Loucy (cell line): ENCODE measurements at regions not wholly inside any gene's neighbourhood (a gene's known extent, or its start where the extent isn't known, plus 50 kb on each side); places are given as distances from the start of the nearest gene placed in this dataset.
"Not testable (repeated sequence)": the region's sequence is repeated elsewhere in the genome, so short reads cannot be mapped to it uniquely, and the experiment has no call there.

ENCODE experiments used
- H2AFZ ChIP-seq: fragments of 200-600 bp; sonication (generic); 2 replicates; pipeline ENCODE4 v1.6.0; 2016; ENCODE audit warnings: antibody characterized with exemption, mild to moderate bottlenecking, low read length, moderate library complexity
- H3F3A ChIP-seq: fragments of 200-600 bp; 2 replicates; pipeline ENCODE4 v1.6.0; 2016; ENCODE audit warnings: antibody characterized with exemption, low read depth, mild to moderate bottlenecking
- H3K27me3 ChIP-seq: fragments of 200-600 bp; sonication (generic); 2 replicates; pipeline ENCODE4 v1.6.1; 2014; ENCODE audit warnings: low read length, mild to moderate bottlenecking; ENCODE audit not compliant: insufficient read depth, poor library complexity, severe bottlenecking
- H3K36me3 ChIP-seq: fragments of 200-600 bp; sonication (generic); 2 replicates; pipeline ENCODE4 v1.6.1; 2016; ENCODE audit warnings: low read length; ENCODE audit not compliant: insufficient read depth
- H3K4me1 ChIP-seq: fragments of 200-600 bp; sonication (generic); 2 replicates; pipeline ENCODE4 v1.5.1; 2014; ENCODE audit warnings: low read length, mild to moderate bottlenecking; ENCODE audit not compliant: insufficient read depth, poor library complexity, severe bottlenecking
- H3K4me2 ChIP-seq: fragments of 200-600 bp; sonication (generic); 2 replicates; pipeline ENCODE4 v1.6.0; 2014; ENCODE audit warnings: antibody characterized with exemption, low read length, low read depth, mild to moderate bottlenecking; ENCODE audit not compliant: poor library complexity, severe bottlenecking
- H3K4me3 ChIP-seq: fragments of 200-600 bp; sonication (generic); 2 replicates; pipeline ENCODE4 v1.5.1; 2014; ENCODE audit warnings: low read length, mild to moderate bottlenecking, mixed read lengths; ENCODE audit not compliant: poor library complexity, severe bottlenecking
- H3K79me2 ChIP-seq: fragments of 200-600 bp; sonication (generic); 2 replicates; pipeline ENCODE4 v1.6.1; 2014; ENCODE audit warnings: low read length; ENCODE audit not compliant: insufficient read depth
- H3K9ac ChIP-seq: fragments of 200-600 bp; sonication (generic); 2 replicates; pipeline ENCODE4 v1.6.0; 2014; ENCODE audit warnings: mild to moderate bottlenecking, low read depth, low read length, moderate library complexity; ENCODE audit not compliant: poor library complexity, severe bottlenecking
- H3K9me2 ChIP-seq: fragments of 200-600 bp; sonication (generic); replicated peaks from 2 replicates; pipeline ENCODE4 v1.6.1; 2016; ENCODE audit warnings: low read depth, low read length, mixed read lengths
- H3K9me3 ChIP-seq: fragments of 200-600 bp; sonication (generic); 2 replicates; pipeline ENCODE4 v1.6.1; 2014; ENCODE audit warnings: mild to moderate bottlenecking, antibody characterized with exemption, low read length, low read depth; ENCODE audit not compliant: insufficient read depth
- H4K20me1 ChIP-seq: fragments of 200-600 bp; sonication (generic); 2 replicates; pipeline ENCODE4 v1.6.0; 2014; ENCODE audit warnings: antibody characterized with exemption, low read length, mild to moderate bottlenecking; ENCODE audit not compliant: insufficient read depth, poor library complexity, severe bottlenecking
- CTCF ChIP-seq: fragments of 200-600 bp; sonication (generic); conservative IDR thresholded peaks from 2 replicates; pipeline ENCODE4 v1.5.1; 2014; ENCODE audit warnings: mild to moderate bottlenecking, antibody characterized with exemption, low read length
- EZH2phosphoT487 ChIP-seq: fragments of 200-600 bp; IDR thresholded peaks from 2 replicates; pipeline ENCODE4 v1.6.1; 2018; ENCODE audit warnings: antibody characterized with exemption, mild to moderate bottlenecking, moderate library complexity, borderline replicate concordance

GRCh38 chr15:20280933-20281463 is 260.6 kb downstream of the GOLGA6L6 start:
- Histone ChIP-seq H3K27me3 (no peaks in the 10 kb centered on the region), H3K79me2 (no peaks in the 10 kb centered on the region), H3K4me3 (no peak overlapping the region), H3K9me3 (peaks cover 11% of the 10 kb centered on the region; the same call in 1 of the 2 replicates), H3K36me3 (no peaks in the 10 kb centered on the region), H3K4me1 (no peaks in the 10 kb centered on the region), H2AFZ (no peak overlapping the region), H4K20me1 (no peaks in the 10 kb centered on the region), H3K4me2 (no peak overlapping the region), H3K9me2 (no peaks in the 10 kb centered on the region), H3F3A (no peaks in the 10 kb centered on the region), H3K9ac (no peak overlapping the region)
- TF ChIP-seq EZH2phosphoT487 (no peak), CTCF (no peak)

DNA sequence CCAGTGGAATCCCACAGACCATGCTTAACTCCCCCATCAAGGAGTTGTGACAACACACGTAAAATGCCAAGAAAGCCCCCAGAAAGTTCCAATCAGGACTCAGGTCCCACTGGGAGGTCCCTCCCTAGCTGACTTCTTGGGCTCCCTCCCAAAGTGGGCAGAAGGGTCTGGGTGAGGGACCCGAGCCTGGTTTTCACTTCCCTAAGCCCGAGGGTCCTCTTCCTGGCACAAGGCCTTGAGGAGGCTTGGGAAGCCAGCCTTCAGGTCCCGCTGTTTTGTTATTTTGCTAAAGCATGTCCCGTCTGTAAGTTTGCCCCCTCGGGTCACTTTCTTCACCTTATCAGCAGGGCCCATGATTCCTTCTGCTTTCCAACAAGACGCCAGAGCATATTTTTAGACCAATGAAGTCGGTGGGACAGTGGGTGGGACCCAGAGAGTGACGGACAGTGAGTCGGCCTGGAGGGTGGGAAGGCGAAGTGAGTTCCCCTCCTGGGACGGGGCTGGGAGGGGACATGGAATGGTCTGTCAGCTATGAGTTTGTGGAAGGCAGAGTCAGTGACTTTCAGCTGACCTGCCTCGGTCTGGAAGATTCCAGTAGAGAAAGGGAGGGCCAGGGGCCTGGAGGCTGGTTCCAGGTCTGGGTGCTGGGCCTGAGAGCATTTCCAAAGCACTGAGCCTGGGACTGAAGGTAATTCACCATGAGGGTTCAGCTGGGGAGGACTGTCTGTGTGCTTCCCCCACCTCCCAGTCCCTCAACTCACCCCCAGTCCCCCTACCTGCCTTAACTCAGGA is 261.3 kb downstream of the GOLGA6L6 start:
- H3K79me2 ChIP-seq, H3K4me3 ChIP-seq, H3K4me1 ChIP-seq, H4K20me1 ChIP-seq, H3F3A ChIP-seq, H2AFZ ChIP-seq, H3K9ac ChIP-seq, H3K27me3 ChIP-seq, H3K36me3 ChIP-seq, H3K9me2 ChIP-seq, H3K4me2 ChIP-seq: not testable (repeated sequence)
- peaks cover 11% of the 10 kb centered on the region; the same call in 1 of the 2 replicates for H3K9me3 ChIP-seq

DNA sequence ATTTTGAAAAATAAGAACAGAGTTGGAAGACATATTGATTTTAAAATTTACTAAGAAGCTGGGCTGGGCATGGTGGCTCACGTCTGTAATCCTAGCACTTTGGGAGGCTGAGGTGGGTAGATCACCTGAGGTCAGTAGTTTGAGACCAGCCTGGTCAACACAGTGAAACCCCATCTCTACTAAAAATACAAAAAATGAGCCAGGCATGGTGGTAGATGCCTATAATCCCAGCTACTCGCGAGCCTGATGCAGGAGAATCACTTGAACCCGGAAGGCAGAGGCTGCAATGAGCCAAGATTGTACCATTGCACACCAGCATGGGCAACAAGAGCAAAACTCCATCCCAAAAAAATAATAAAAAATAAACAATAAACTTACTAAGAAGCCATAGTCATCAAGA is 262.5 kb downstream of the GOLGA6L6 start:
- H3K27me3 ChIP-seq, H3K4me3 ChIP-seq, H3K4me1 ChIP-seq, H3K4me2 ChIP-seq, H4K20me1 ChIP-seq, H3K9ac ChIP-seq, H3K9me2 ChIP-seq, H2AFZ ChIP-seq, H3K79me2 ChIP-seq, H3F3A ChIP-seq, H3K36me3 ChIP-seq: not testable (repeated sequence)
- H3K9me3 ChIP-seq = peaks cover 11% of the 10 kb centered on the region; the same call in 1 of the 2 replicates

- not testable (repeated sequence) for H3K79me2 ChIP-seq, H3K36me3 ChIP-seq, H3K27me3 ChIP-seq, H3F3A ChIP-seq, H3K9ac ChIP-seq, H3K4me1 ChIP-seq, H3K9me2 ChIP-seq, H2AFZ ChIP-seq, H3K4me2 ChIP-seq, H3K4me3 ChIP-seq, H4K20me1 ChIP-seq
- peaks cover 11% of the 10 kb centered on the region; the same call in 1 of the 2 replicates for H3K9me3 ChIP-seq
Measured at GRCh38 chr15:20278376-20278775, 263.2 kb downstream of the GOLGA6L6 start.

- not testable (repeated sequence) for H3K27me3 ChIP-seq, H2AFZ ChIP-seq
- peaks cover 11% of the 10 kb centered on the region; the same call in 1 of the 2 replicates for H3K9me3 ChIP-seq
Measured at GRCh38 chr15:20277451-20277850, 264.1 kb downstream of the GOLGA6L6 start.

GRCh38 chr15:20276312-20277114 is 265.1 kb downstream of the GOLGA6L6 start:
- not testable (repeated sequence) for H3K27me3 ChIP-seq, H3K79me2 ChIP-seq, H3F3A ChIP-seq, H3K4me3 ChIP-seq, H3K9me3 ChIP-seq, H3K4me1 ChIP-seq, H4K20me1 ChIP-seq, H2AFZ ChIP-seq, H3K36me3 ChIP-seq, H3K9me2 ChIP-seq, H3K4me2 ChIP-seq, H3K9ac ChIP-seq

More at GRCh38 chr15:20277451-20277850, 264.1 kb downstream of the GOLGA6L6 start:
- not testable (repeated sequence) for H4K20me1 ChIP-seq, H3F3A ChIP-seq, H3K79me2 ChIP-seq, H3K36me3 ChIP-seq, H3K9ac ChIP-seq, H3K4me3 ChIP-seq, H3K4me2 ChIP-seq, H3K4me1 ChIP-seq, H3K9me2 ChIP-seq
